ENCODE measurements at regions not wholly inside any gene's neighbourhood (a gene's known extent, or its start where the extent isn't known, plus 50 kb on each side); places are given as distances from the start of the nearest gene placed in this dataset.

DNA sequence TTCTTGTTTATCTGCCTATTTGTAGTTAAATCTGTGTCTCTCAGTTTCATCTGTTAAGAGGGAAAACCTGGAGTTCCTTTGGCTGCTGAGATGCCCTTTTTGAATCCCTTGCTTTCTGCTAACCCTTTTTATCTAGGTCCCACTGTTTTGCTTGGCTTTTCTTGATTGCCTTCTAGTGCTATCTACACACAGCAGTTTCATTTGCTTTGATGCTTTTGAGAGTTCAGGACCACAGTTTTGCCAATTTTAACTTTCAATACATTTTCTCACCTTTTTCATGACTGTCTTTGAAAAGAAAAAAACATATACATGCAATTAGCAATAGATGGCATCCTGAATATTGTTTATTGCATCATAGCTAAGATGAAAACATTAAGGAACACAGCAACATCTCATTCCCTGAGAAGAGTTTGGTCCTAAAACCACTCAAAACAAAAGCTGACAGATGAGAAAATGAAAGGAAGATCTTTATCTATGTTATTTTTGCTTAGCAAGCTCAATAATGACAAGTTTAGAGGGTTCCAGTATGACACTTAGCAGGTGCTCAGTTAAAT lies 241.4 kb upstream of the MEX3C start:
- in situ Hi-C loops (cut with HindIII; ENCODE audit: extremely low pct_ligation_motif_present, low pct_unique_long_range_greater_than_20kb) (no loop called here), intact Hi-C loops (cut with micrococcal nuclease; ENCODE audit: unreplicated experiment) (no loop called here)
- Histone ChIP-seq H4K20me1 (ENCODE audit: insufficient read depth, low read length) (no peaks in the 10 kb centered on the region), H3K4me3 (replicated peaks in 1 of 3; ENCODE audit: insufficient read depth in 1 of 3, low read depth in 2 of 3, low read length in 3 of 3) (no peak overlapping the region), H3K27me3 (ENCODE audit: control insufficient read depth in 1 of 2, insufficient read depth in 2 of 2, low read length in 2 of 2) (no peaks in the 10 kb centered on the region), H3K9me3 (ENCODE audit: low read length) (no peaks in the 10 kb centered on the region), H3K4me2 (ENCODE audit: low read depth, low read length) (no peak overlapping the region), H3K4me1 (ENCODE audit: insufficient read depth, low read length) (no peaks in the 10 kb centered on the region), H3K36me3 (replicated peaks in 1 of 2; ENCODE audit: control insufficient read depth in 1 of 2, insufficient read depth in 2 of 2, low read length in 2 of 2) (no peaks in the 10 kb centered on the region), H3K27ac (ENCODE audit: extremely low read length, insufficient read depth, low read length) (no peak overlapping the region), H2AFZ (ENCODE audit: low read length) (no peak overlapping the region), H3K79me2 (ENCODE audit: insufficient read depth, low read length) (no peaks in the 10 kb centered on the region), H3K9ac (ENCODE audit: insufficient read depth, low read depth, low read length) (no peak overlapping the region)
- FAIRE-seq = no peak
- DNase-seq (ENCODE audit: low spot score) = no peak
- ATAC-seq = no peak
- ChIA-PET CTCF (ENCODE audit: low intra/inter-chr PET ratio, low total read pairs) (no interaction called here), POLR2A (no interaction called here)
- TF ChIP-seq, protein P1, sequence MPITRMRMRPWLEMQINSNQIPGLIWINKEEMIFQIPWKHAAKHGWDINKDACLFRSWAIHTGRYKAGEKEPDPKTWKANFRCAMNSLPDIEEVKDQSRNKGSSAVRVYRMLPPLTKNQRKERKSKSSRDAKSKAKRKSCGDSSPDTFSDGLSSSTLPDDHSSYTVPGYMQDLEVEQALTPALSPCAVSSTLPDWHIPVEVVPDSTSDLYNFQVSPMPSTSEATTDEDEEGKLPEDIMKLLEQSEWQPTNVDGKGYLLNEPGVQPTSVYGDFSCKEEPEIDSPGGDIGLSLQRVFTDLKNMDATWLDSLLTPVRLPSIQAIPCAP (CRISPR knock-in tag; IDR thresholded peaks at IDR 0.05; ENCODE audit: low read depth) = no peak
- 0 out of 2 replicates have a peak, but pooled peaks have one; percentile 27 for TF ChIP-seq ATF7 (IDR thresholded peaks at IDR 0.05)
- no peak for TF ChIP-seq ATF7 (CRISPR knock-in tag; IDR thresholded peaks at IDR 0.05)
- no peak for TF ChIP-seq TCF7 (IDR thresholded peaks at IDR 0.05; ENCODE audit: low read depth)
- TF ChIP-seq MZF1 (CRISPR knock-in tag; IDR thresholded peaks at IDR 0.05; ENCODE audit: borderline replicate concordance) = no peak
- no peak for TF ChIP-seq SALL2 (CRISPR knock-in tag; IDR thresholded peaks at IDR 0.05)
- no peak for TF ChIP-seq ZNF773 (CRISPR knock-in tag; IDR thresholded peaks at IDR 0.05; ENCODE audit: borderline replicate concordance)
- no peak for TF ChIP-seq FOXK2 (IDR thresholded peaks at IDR 0.05)
- no peak for TF ChIP-seq ZFP1 (CRISPR knock-in tag; IDR thresholded peaks at IDR 0.05)
- no TSS peak for BruUV-seq (replicated peaks)

DNA sequence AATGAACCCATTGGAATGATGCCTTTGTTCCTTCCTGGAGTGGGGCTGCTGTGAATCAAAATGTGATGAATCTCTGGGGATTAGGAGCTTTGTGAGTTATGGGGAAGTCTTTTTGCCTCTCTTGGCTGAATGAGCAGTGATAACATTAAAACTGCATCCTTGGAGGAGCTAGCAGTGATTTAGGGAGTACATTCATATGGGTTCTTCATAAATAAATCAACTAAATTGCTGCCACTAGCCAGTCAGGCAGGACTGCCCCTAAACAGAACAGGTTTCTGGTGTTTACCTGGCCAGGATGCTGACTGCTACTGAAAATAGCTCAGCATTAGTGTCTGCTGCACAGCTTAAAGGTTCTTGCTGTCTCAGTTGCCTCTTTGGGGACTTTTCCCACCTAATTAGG lies 244.5 kb upstream of the MEX3C start:
- intact Hi-C loops (cut with micrococcal nuclease; ENCODE audit: unreplicated experiment) (no loop called here), in situ Hi-C loops (cut with HindIII; ENCODE audit: extremely low pct_ligation_motif_present, low pct_unique_long_range_greater_than_20kb) (no loop called here)
- H3K79me2 ChIP-seq (ENCODE audit: insufficient read depth, low read length) = no peaks in the 10 kb centered on the region
- H3K27ac ChIP-seq (ENCODE audit: extremely low read length, insufficient read depth, low read length) = no peak overlapping the region
- H4K20me1 ChIP-seq (ENCODE audit: insufficient read depth, low read length) = no peaks in the 10 kb centered on the region
- H3K9me3 ChIP-seq (ENCODE audit: low read length) = no peaks in the 10 kb centered on the region
- ATAC-seq (no peak), DNase-seq (ENCODE audit: low spot score) (no peak), FAIRE-seq (no peak)
- H3K4me1 ChIP-seq (ENCODE audit: insufficient read depth, low read length) = no peaks in the 10 kb centered on the region
- no TSS peak for BruUV-seq (replicated peaks)
- H3K36me3 ChIP-seq (replicated peaks in 1 of 2; ENCODE audit: control insufficient read depth in 1 of 2, insufficient read depth in 2 of 2, low read length in 2 of 2) = no peaks in the 10 kb centered on the region
- H3K9ac ChIP-seq (ENCODE audit: insufficient read depth, low read depth, low read length) = no peak overlapping the region
- H3K4me3 ChIP-seq (replicated peaks in 1 of 3; ENCODE audit: insufficient read depth in 1 of 3, low read depth in 2 of 3, low read length in 3 of 3) = no peak overlapping the region
- ChIA-PET CTCF (ENCODE audit: low intra/inter-chr PET ratio, low total read pairs) (no interaction called here), POLR2A (no interaction called here)
- H2AFZ ChIP-seq (ENCODE audit: low read length) = no peak overlapping the region
- no peaks in the 10 kb centered on the region for H3K27me3 ChIP-seq (ENCODE audit: control insufficient read depth in 1 of 2, insufficient read depth in 2 of 2, low read length in 2 of 2)
- H3K4me2 ChIP-seq (ENCODE audit: low read depth, low read length) = no peak overlapping the region
- TF ChIP-seq ZNF12 (CRISPR knock-in tag; IDR thresholded peaks at IDR 0.05) = no peak
- no peak for TF ChIP-seq TCF7 (IDR thresholded peaks at IDR 0.05; ENCODE audit: low read depth)
- no peak for TF ChIP-seq ZNF430 (CRISPR knock-in tag; IDR thresholded peaks at IDR 0.05)
- TF ChIP-seq ZNF382 (CRISPR knock-in tag; IDR thresholded peaks at IDR 0.05; ENCODE audit: borderline replicate concordance) = no peak
- TF ChIP-seq ZSCAN20 (CRISPR knock-in tag; IDR thresholded peaks at IDR 0.05; ENCODE audit: borderline replicate concordance) = no peak
- TF ChIP-seq PHB2 (IDR thresholded peaks at IDR 0.05; ENCODE audit: partially characterized antibody) = no peak
- TF ChIP-seq ZNF772 (CRISPR knock-in tag; IDR thresholded peaks at IDR 0.05) = no peak
- no peak for TF ChIP-seq KAT7 (CRISPR knock-in tag; IDR thresholded peaks at IDR 0.05; ENCODE audit: borderline replicate concordance)
- TF ChIP-seq EHMT2 (IDR thresholded peaks at IDR 0.05; ENCODE audit: borderline replicate concordance, low read depth, low read length) = no peak
- TF ChIP-seq HMG20A (CRISPR knock-in tag; IDR thresholded peaks at IDR 0.05; ENCODE audit: borderline replicate concordance) = no peak
- TF ChIP-seq ZNF441 (CRISPR knock-in tag; IDR thresholded peaks at IDR 0.05; ENCODE audit: borderline replicate concordance) = no peak
- TF ChIP-seq, protein P2, sequence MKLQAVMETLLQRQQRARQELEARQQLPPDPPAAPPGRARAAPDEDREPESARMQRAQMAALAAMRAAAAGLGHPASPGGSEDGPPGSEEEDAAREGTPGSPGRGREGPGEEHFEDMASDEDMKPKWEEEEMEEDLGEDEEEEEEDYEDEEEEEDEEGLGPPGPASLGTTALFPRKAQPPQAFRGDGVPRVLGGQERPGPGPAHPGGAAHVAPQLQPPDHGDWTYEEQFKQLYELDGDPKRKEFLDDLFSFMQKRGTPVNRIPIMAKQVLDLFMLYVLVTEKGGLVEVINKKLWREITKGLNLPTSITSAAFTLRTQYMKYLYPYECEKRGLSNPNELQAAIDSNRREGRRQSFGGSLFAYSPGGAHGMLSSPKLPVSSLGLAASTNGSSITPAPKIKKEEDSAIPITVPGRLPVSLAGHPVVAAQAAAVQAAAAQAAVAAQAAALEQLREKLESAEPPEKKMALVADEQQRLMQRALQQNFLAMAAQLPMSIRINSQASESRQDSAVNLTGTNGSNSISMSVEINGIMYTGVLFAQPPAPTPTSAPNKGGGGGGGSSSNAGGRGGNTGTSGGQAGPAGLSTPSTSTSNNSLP (IDR thresholded peaks at IDR 0.05; ENCODE audit: low read depth, low read length) = no peak

Measured in HepG2 (cell line).